HL-60/S4 treated with retinoic acid at 250 ng/mL for 4 days and 3 days (cell line): ENCODE measurements at regions not wholly inside any gene's neighbourhood (a gene's known extent, or its start where the extent isn't known, plus 50 kb on each side); places are given as distances from the start of the nearest gene placed in this dataset.
"Not testable (repeated sequence)": the region's sequence is repeated elsewhere in the genome, so short reads cannot be mapped to it uniquely, and the experiment has no call there.

Source experiments
- in situ Hi-C: fragments of 300-500 bp; cut with MboI; formaldehyde crosslinking; loops from 2 replicates; pipeline ENCODE4 v1.7.0; 2022; ENCODE audit warnings: low sequenced_read_pairs

DNA sequence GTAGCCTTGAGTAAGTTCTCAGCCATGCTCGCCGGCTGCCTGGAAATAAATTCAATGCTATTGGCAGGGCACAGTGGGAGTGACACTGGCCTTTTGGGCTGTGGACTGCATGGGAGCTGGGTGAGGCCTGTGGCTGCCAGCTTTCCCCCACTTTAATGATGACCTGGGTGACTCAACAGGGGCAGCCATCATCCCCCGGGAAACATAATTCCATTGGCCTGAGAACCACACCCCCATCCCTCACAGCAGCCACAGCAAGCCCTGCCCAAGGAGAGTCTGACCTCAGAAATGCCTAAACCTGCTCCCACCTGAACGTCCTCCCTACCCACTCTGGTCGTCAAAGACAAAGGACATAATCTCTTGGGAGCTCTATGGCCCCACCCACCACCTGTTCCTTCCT lies 384.0 kb downstream of the LTN1 start:
- in situ Hi-C loops: no loop called here

DNA sequence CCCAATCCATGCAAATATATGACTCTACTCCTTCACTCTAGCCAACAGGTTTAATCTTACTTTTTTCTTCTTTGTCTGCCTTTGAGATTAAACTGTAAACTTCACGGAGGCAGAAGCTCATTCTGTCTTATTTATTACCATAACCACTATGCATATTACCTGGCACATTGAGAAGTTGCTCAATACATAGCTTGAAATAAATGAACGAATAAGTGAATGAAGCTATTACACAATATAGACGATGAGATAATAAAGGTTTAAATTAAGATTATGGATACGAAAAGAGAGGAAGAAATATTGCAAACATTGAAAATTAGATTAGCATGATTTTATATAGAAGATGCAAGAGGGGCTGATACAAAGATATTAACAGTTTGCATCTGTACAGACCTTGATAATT lies 385.1 kb downstream of the LTN1 start:
- in situ Hi-C loops: no loop called here

DNA sequence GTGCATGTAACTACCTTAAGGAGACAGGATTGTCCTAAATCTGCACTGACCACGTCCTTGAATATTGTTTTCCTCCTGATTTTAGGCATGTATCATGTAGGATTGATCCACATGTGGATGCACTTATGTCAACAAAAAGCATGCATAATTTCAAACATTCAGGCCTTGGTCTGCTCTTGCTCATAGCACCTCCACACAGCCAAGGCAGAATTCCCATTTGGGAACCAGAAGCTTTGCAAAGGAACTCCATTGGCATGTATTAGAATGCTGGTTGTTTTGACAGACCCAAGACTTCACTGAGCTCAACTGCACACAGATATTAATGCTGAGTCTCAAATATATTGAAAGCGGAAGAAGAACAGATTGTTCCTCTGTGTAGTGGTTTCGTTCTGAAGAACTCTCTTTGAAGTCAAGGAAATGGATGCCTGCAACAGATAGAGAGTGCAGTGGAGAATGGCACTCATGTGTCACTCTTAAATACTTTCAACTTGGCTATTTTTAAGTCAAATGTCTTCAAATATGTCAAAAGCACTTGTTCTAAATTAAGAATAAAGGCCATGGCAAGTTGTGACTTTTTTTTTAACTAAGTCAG lies 387.6 kb downstream of the LTN1 start:
- in situ Hi-C loops: no loop called here

DNA sequence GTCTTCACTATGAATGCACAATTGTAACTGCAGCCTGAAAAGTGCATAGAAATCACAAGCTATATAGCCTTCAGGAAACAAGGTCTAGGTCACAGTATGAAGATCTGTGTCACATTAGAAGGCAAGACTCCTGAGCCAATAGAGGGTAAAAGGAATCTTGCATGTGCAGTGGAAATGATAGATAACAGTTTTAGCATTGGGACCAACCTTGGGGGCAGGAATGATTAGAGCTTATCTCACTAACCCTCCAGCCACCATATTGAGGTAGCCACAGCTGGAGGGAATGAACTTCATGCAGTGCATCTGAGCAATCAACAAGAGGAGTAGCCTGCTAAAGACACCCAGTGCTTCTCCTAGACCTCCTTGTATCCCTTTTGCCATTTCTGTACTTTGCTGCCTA lies 390.1 kb downstream of the LTN1 start:
- in situ Hi-C loops: no loop called here

DNA sequence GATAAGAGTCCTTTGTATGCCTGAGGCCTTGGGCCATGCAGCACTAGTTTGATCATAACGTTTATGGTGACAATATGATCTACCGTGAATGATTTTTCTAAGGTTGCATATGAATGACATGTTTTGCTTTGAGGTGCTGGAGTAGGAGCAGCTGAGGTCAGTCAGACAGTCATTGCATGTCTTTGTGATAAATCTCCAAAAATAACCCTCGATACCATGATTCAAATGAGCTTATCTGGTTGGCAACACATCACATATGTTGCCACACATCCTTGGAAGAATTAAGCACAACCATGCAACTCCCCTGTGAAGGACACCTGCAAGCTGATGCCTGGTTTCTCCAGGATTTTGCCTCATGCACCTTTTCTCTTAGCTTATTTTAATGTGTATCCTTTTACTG lies 394.5 kb downstream of the LTN1 start:
- in situ Hi-C loops: no loop called here

DNA sequence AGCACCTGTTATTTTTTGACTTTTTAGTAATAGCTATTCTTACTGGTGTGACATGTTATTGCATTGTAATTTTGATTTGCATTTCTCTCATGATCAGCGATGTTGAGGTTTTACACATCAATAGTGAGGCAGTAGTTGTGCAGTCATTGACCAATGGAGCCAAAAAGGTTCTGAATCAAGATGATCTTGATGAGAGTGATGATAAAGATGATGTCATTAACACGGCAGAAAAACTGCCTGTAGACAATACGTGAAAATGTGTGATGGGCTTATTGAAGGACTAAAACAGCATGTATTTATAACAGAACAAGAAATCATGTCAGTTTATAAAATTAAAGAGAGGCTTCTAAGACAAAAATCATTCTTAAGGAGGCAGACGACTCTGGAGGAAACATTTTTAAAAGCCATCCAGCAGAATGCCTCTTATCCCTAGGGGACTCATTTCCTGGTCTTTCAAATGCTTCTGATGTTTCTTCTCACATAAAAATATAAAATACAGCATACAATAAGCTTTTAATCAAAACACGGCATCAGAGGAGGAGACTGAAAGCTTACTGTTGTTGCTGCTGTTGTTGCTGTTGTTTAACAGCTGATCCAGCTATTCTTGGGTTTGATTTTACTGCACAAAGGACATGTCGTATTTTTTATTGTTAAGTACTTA lies 400.3 kb downstream of the LTN1 start:
- in situ Hi-C loops: no loop called here

DNA sequence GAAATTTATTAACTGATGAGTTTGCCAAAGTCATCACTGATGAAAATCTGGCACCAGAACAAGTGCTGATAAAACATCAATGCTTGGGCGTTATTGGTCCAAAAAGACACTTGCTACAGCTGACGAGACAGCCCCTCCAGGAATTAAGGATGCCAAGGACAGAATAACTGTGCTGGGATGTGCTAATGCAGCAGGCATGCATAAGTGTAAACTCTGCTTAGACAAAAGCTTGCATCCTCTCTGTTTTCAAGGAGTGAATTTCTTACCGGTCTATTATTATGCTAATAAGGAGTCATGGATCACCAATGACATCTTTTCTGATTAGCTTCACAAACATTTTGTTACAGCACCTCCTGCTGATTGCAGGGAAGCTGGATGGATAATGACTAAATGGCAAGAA lies 402.0 kb downstream of the LTN1 start:
- in situ Hi-C loops: no loop called here

DNA sequence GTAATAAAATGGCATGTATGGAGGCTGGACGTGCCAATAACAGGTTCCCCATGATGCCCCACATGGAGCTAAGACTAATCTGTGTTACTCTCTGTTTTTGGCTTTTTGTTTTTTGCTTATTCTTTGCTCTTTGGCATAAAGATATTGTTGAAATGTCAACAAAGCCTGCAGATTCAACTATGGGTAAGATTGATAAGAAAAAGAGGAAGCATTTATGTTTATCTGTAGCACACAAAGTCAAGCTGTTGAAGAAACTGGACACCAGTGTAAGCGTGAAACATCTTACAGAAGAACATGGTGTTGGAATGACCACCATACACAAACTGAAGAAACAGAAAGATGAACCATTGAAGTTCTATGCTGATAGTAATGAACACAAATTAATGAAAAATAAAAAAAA lies 402.7 kb downstream of the LTN1 start:
- in situ Hi-C loops: no loop called here

DNA sequence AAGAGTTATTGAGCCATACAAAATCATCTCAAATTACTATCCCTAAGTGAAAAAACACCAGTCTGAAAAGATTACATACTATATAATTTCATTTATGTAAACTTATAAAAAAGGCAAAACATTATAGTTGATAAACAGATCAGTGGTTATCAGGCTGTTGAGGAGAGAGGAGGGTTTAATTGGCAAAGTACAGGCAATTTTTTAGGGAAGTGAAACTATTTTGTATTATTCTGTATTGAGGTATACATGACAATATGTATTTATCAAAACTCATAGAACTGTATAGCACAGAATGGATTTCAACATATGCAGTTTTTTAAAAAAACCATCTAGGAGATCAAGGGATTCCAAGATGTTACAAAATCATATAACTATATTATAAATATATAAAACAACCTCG lies 403.7 kb downstream of the LTN1 start:
- in situ Hi-C loops: no loop called here

DNA sequence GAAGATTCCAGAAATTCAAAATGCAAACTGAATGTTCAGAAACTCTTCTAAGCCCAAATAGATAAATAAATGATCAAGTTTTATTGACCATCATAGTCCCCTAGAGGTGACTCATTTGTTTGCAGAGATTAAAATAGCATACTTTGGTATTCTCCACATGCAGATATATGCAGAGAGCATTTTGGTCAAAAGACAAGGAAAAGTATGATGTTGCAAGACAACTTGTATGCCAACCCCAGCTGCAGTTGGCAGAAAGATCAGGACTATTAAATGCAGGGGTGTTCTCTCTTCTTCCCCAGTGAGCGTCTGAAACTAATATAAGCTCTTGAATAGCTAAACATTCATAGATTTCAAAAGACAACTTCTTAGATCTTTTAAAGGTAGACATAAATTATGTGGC lies 404.9 kb downstream of the LTN1 start:
- in situ Hi-C loops: no loop called here

DNA sequence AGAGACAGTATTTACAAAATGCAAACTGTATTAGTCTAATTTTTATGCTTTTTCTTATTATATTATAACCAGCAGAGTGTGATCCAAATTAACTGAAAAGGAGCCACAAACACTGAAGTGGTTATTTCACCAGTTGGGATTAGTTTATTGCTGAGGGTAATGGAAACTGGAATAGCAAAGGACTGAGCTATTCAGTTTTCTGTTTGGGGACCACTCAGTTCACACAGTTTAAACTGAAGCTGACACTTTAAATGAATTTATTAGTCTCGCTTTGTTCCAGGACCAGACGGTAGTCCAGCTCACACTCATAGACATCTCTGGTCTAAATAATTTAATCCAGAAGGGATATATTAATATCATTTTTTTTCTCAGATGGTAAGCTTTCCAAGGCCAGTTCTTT lies 410.7 kb downstream of the LTN1 start:
- in situ Hi-C loops: no loop called here

DNA sequence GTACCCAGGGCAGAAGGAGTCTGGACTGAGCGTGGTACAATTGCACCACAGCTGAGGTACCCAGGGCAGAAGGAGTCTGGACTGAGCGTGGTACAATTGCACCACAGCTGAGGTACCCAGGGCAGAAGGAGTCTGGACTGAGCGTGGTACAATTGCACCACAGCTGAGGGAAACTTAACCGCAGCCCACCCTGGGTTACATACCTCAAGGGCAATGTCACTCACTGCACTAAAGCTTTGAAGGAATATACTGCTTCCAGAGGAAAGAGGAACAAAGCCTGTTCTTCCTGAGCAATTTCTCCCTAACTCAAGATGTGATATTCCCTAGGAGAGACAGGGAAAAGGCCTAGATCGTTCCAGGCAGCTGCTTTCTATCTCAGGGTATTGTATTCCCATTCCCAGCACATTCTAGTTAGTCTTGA lies 411.4 kb downstream of the LTN1 start:
- in situ Hi-C loops: not testable (repeated sequence)

DNA sequence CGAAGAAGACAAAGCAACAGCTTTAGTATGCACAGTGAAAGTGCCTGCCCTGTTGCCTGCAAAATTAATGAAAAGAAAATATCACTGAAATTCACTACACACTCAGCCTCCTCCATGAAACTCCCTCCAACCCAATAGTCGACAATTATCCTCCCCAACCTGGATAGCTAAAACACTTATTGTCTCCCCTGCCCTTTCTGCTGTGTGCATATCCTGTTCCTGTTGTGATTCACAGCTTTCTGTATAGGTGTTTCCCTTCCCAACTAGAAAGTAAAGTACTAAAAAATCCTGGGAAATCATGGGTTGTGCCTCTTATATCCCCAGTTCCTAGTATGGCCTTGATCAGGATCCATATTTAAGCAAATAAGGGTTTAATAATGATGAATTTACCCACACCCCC lies 412.1 kb downstream of the LTN1 start:
- in situ Hi-C loops: no loop called here

DNA sequence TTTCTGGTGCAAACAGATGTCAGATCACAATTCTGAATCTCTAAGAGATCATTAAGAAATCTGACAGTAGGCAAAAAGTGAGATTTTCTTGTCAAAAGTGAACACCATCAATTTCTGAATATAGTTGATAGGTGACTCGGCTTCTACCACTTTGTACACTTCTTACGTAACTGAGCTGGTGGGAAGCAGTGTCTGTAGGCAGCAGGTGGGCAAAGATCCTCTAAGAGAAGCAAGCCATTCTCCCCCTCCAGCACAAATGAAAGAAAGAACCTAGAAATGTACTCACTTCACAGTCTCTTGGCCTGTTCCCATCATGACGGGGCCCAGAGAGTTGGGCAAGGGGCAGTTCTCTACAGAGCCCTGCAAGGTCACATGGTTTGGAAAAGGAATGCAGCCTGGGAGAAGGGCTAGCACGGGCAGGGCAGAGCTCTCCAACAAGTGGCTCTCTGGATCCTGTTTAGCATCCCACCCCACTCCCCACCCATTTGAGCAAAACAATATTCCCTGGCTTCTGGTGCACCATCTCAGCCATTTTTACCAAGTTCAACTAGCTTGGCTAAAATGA lies 412.6 kb downstream of the LTN1 start:
- in situ Hi-C loops: no loop called here

DNA sequence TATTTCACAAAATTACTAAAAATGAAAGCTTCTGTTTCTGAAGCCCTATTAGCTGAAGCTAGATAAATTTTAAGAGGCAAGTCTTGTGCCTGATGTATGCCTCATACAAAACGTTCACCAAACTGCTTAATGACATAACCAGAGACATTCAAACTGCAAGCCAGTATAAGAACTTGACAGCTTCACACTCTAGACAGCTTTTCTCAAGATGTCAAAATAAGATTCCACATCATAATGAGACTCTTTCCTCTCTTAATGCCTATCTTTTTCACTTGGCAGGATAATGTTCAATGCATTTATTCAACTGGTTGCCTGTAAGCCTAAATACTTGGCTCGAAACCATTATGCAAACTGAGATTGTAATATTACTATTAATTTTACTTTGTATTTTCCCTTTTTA lies 424.0 kb downstream of the LTN1 start:
- in situ Hi-C loops: no loop called here

DNA sequence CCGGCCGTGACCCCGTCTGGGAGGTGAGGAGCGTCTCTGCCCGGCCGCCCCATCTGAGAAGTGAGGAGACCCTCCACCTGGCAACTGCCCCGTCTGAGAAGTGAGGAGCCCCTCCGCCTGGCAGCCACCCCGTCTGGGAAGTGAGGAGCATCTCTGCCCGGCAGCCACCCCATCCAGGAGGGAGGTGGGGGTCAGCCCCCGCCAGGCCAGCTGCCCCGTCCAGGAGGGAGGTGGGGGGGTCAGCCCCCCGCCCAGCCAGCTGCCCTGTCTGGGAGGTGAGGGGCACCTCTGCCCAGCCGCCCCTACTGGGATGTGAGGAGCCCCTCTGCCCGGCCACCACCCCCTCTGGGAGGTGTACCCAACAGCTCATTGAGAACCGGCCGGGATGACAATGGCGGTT lies 428.7 kb downstream of the LTN1 start:
- in situ Hi-C loops: not testable (repeated sequence)

DNA sequence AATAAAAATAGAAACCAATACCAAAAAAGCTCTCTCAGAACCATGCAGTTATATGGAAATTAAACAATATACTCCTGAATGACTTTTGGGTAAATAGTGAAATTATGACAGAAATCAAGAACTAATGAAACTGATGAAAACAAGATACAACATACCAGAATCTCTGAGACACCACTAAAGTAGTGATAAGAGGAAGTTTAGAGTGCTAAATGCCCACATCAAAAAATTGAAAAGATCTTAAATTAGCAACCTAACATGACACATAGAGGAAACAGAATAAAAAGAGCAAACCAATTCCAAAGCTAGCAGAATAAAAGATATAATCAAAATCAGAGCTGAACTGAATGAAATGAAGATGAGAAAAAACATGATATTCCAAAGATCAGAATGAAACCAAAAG lies 430.9 kb downstream of the LTN1 start:
- in situ Hi-C loops: no loop called here

DNA sequence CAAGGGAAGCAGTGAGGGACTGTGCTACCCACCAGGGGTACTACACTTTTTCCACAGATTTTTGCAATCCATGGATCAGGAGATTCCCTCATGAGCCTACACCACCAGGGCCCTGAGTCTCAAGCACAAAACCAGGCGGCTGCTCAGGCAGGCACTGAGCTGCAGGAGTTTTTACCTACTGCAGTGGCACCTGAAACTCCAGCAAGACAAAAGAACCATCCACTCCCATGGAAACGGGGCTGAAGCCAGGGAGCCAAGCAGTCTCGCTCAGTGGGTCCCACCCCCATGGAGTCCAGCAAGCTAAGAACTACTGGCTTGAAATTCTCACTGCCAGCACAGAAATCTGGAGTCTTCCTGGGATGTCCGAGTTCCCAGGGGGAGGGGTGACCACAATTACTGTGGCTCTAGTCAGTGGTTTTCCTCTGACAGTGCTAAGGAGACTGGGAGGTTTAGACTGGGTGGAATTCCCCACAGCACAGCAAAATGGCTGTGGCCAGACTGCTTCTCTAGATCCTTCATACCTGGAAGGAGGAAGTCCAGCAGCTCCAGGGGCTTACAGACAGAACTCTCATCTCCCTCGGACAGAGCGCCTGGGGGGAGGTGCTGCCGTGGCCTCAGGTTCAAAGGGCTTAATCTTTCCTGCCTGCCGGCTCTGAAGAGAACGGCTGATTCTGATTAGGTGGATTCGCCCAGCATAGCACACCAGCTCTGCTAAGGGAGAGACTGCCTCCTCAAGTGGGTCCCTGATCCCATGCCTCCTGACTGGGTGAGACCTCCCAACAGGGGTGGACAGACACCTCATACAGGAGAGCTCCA lies 437.8 kb downstream of the LTN1 start:
- in situ Hi-C loops: no loop called here

DNA sequence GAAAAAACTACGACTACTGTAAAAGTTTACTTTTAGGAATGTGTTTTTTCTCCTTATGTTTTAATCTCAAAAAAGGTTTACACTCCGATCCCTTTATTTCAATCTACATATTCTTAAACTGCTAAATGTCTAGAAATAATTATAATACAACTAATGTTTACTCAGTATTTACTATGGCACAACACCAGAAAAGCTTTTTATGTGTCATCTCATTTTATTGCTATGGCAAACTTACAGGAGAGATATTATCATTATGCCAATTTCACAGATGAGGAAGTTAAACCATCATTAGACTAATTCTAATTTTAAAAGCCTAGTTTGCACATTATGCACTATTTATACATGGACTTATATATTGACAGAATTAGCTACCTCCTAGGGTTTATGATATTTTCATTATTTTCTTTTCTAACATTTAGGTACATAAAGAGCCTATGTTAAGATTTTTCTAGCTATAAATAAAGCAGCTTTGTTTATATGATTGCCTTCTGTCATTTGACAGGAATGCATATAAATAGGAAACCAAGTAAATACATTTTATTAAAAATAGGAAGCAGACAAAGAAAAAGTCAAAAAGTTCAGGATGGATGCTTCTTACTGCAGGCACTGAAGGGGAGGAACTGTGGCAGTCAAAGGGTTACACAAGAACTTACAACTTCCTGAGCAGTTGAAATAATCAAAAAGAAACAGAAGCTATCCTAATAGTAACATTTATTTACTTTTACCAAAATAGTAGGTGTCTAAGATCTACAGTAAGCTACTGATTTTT lies 442.4 kb downstream of the LTN1 start:
- in situ Hi-C loops: no loop called here

DNA sequence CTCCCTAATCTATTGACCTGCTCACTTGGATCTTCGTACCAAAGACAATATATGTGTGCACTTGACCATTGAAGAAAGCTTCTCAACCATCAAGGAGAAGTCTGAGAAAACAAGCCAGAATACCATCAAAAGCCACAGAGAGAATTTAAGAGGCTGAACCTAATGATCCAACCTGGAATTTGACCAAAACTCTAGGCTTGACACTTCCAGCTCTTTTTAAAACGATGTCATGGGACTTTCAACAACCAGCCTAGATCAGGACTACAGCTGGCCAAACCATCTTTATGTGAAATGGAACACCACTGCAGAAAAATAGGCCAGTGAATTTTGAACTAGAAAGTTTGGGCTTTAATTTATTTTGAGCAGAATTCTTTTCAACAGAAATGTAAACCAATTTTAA lies 444.4 kb downstream of the LTN1 start:
- in situ Hi-C loops: no loop called here

DNA sequence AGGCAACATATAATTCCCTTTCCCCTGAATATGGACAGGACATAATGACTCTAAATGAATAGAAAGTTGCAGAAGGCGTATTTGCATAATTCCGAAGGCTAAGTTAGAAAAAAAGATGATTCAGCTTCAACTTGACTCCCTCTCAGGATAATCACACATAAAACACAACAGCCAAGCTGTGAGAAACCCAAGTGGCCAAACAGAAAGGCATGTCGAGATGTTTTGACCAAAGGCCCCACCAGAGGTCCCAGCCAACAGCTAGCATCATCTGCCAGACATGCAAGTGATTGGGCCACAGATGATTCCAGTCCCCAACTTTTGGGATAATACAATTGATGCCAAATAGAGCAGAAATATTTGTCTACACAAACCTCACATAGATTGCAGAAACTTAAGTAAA lies 444.9 kb downstream of the LTN1 start:
- in situ Hi-C loops: no loop called here
